ENCODE measurements at regions not wholly inside any gene's neighbourhood (a gene's known extent, or its start where the extent isn't known, plus 50 kb on each side); places are given as distances from the start of the nearest gene placed in this dataset.
"Not testable (repeated sequence)": the region's sequence is repeated elsewhere in the genome, so short reads cannot be mapped to it uniquely, and the experiment has no call there.

GRCh38 chr13:21260561-21261290, 84.3 kb downstream of the MRPL57 start:
- CTCF ChIA-PET; ATAC-seq (ENCODE audit: low read depth); H3K4me2 ChIP-seq (ENCODE audit: low read depth, low read length); H2BK120ac ChIP-seq (ENCODE audit: low read depth, low read length); DNase-seq; H3K36me3 ChIP-seq (ENCODE audit: control insufficient read depth, insufficient read depth, low read length); H3K27me3 ChIP-seq (ENCODE audit: control insufficient read depth, insufficient read depth, low read length); in situ Hi-C loops (cut with MboI; ENCODE audit: low sequenced_read_pairs); H3K9me1 ChIP-seq (ENCODE audit: insufficient read depth, low read length); H3K27ac ChIP-seq (ENCODE audit: insufficient read depth, low read length); H3K79me1 ChIP-seq (ENCODE audit: low read depth in 1 of 2, low read length in 2 of 2); H3K9ac ChIP-seq (ENCODE audit: low read depth, low read length); H3K23ac ChIP-seq (ENCODE audit: low read depth, low read length); H4K8ac ChIP-seq (ENCODE audit: low read depth in 2 of 2, low read length in 2 of 2); H2AK5ac ChIP-seq (ENCODE audit: low read depth, low read length); H2BK5ac ChIP-seq (ENCODE audit: low read depth, low read length, poor library complexity, severe bottlenecking); H3K18ac ChIP-seq (ENCODE audit: low read depth, low read length); H2AK9ac ChIP-seq (replicated peaks; ENCODE audit: low read depth, low read length, poor library complexity); H3K9me3 ChIP-seq (ENCODE audit: control insufficient read depth, insufficient read depth, low read length); BruUV-seq (replicated peaks); H3K4me3 ChIP-seq (ENCODE audit: insufficient read depth, low read depth, low read length); H2BK15ac ChIP-seq (ENCODE audit: low read depth, low read length); intact Hi-C loops (cut with micrococcal nuclease); H4K91ac ChIP-seq (ENCODE audit: insufficient read depth, low read depth, low read length); H2BK20ac ChIP-seq (ENCODE audit: low read depth, low read length); H3K4me1 ChIP-seq (ENCODE audit: control insufficient read depth, insufficient read depth, low read length); POLR2A ChIA-PET (ENCODE audit: unreplicated experiment); H3K4ac ChIP-seq (ENCODE audit: low read depth, low read length); H4K5ac ChIP-seq (ENCODE audit: low read depth, low read length); H2AFZ ChIP-seq (replicated peaks; ENCODE audit: low read length, poor library complexity); H3K14ac ChIP-seq (replicated peaks; ENCODE audit: low read depth, low read length); dilution Hi-C loops (cut with HindIII; ENCODE audit: low sequenced_read_pairs, unreplicated experiment); H4K20me1 ChIP-seq (ENCODE audit: insufficient read depth, low read length); H3K56ac ChIP-seq (ENCODE audit: extremely low read depth, insufficient read depth, low read length): not testable (repeated sequence)
- 85% methylated on average over 18 of the region's 35 CpGs; no CpG with 5 or more reads in 1 of the 2 experiments for WGBS, 2 experiments (ENCODE audit: extremely low coverage in 2 of 2, insufficient read length in 1 of 2)

- H2BK120ac ChIP-seq (ENCODE audit: low read depth, low read length); H3K9ac ChIP-seq (ENCODE audit: low read depth, low read length); BruUV-seq (replicated peaks); H3K4me3 ChIP-seq (ENCODE audit: insufficient read depth, low read depth, low read length); H2AFZ ChIP-seq (replicated peaks; ENCODE audit: low read length, poor library complexity); H3K4me2 ChIP-seq (ENCODE audit: low read depth, low read length); H3K4ac ChIP-seq (ENCODE audit: low read depth, low read length); H3K18ac ChIP-seq (ENCODE audit: low read depth, low read length); H3K36me3 ChIP-seq (ENCODE audit: control insufficient read depth, insufficient read depth, low read length); H4K8ac ChIP-seq (ENCODE audit: low read depth in 2 of 2, low read length in 2 of 2); CTCF ChIA-PET; H3K27ac ChIP-seq (ENCODE audit: insufficient read depth, low read length); H3K9me3 ChIP-seq (ENCODE audit: control insufficient read depth, insufficient read depth, low read length); H3K23ac ChIP-seq (ENCODE audit: low read depth, low read length); H3K9me1 ChIP-seq (ENCODE audit: insufficient read depth, low read length); H3K27me3 ChIP-seq (ENCODE audit: control insufficient read depth, insufficient read depth, low read length); dilution Hi-C loops (cut with HindIII; ENCODE audit: low sequenced_read_pairs, unreplicated experiment); H2BK15ac ChIP-seq (ENCODE audit: low read depth, low read length); intact Hi-C loops (cut with micrococcal nuclease); in situ Hi-C loops (cut with MboI; ENCODE audit: low sequenced_read_pairs); H4K20me1 ChIP-seq (ENCODE audit: insufficient read depth, low read length); H3K14ac ChIP-seq (replicated peaks; ENCODE audit: low read depth, low read length); H2AK5ac ChIP-seq (ENCODE audit: low read depth, low read length); H2AK9ac ChIP-seq (replicated peaks; ENCODE audit: low read depth, low read length, poor library complexity); DNase-seq; POLR2A ChIA-PET (ENCODE audit: unreplicated experiment); ATAC-seq (ENCODE audit: low read depth); H3K4me1 ChIP-seq (ENCODE audit: control insufficient read depth, insufficient read depth, low read length); H2BK5ac ChIP-seq (ENCODE audit: low read depth, low read length, poor library complexity, severe bottlenecking); H2BK20ac ChIP-seq (ENCODE audit: low read depth, low read length); H4K91ac ChIP-seq (ENCODE audit: insufficient read depth, low read depth, low read length); H3K56ac ChIP-seq (ENCODE audit: extremely low read depth, insufficient read depth, low read length); H3K79me1 ChIP-seq (ENCODE audit: low read depth in 1 of 2, low read length in 2 of 2); H4K5ac ChIP-seq (ENCODE audit: low read depth, low read length): not testable (repeated sequence)
- no CpG with 5 or more reads among the region's 9 CpGs for WGBS, 2 experiments (ENCODE audit: extremely low coverage in 2 of 2, insufficient read length in 1 of 2)
Observed at GRCh38 chr13:21261487-21262216, 85.2 kb downstream of the MRPL57 start.

Data from IMR-90 (cell line).